AG04450 (cell line): ENCODE measurements at regions not wholly inside any gene's neighbourhood (a gene's known extent, or its start where the extent isn't known, plus 50 kb on each side); places are given as distances from the start of the nearest gene placed in this dataset.

Experiments
- CTCF ChIA-PET: fragments of 300-600, 350-600 bp; formaldehyde crosslinking; extraction: SDS; loops from one replicate; lab custom pipeline; 2022; ENCODE audit warnings: antibody characterized with exemption, inconsistent platforms; lab: Charles Lee
- POLR2A ChIA-PET: fragments of 350-600 bp; formaldehyde crosslinking; extraction: SDS; loops from one replicate; lab custom pipeline; 2021; ENCODE audit warnings: antibody characterized with exemption, inconsistent platforms; lab: Yijun Ruan, JAX
- DNase-seq: peaks from one replicate; pipeline ENCODE4 v3.0.0-alpha.2; 2011; ENCODE audit warnings: low read depth, low spot score
- H3K27ac ChIP-seq: one replicate; pipeline ENCODE4 v1.5.1; 2012; ENCODE audit warnings: low read depth, low read length, control low read depth
- H3K27me3 ChIP-seq: one replicate; pipeline ENCODE4 v1.6.0; 2012; ENCODE audit warnings: low read length; ENCODE audit not compliant: control insufficient read depth, insufficient read depth
- H3K4me3 ChIP-seq: 2 replicates; pipeline ENCODE4 v1.5.1; 2011; ENCODE audit warnings: mild to moderate bottlenecking, low read depth, low read length, control low read depth
- H3K9me3 ChIP-seq: 2 replicates; pipeline ENCODE4 v1.5.1; 2012; ENCODE audit warnings: low read length; ENCODE audit not compliant: control insufficient read depth, insufficient read depth
- TF ChIP-seq, protein P1 (sequence below): IDR thresholded peaks from 2 replicates; pipeline ENCODE4 v1.5.1; 2011; ENCODE audit warnings: low read depth, low read length, control low read depth, inconsistent platforms

DNA sequence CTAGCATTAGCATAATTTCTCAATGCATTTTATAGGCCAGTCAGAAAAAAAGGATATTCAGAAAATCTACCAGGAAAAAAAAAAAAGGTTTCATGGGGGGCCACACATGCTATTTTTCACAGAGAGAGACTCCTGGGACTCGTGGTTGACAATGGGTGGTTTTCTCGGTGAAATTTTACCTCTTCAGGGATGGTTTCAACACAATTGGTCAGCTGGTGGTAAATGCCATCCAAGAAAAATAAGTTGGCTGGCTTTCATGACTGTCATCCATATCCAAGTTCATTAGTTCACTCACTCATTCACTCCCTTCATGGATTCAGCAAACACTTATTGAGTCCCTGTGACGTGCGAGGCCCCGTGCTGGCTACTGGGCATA lies 217.3 kb downstream of the SHQ1 start:
- no peaks in the 10 kb centered on the region for H3K27me3 ChIP-seq
- ChIA-PET POLR2A (no interaction called here), CTCF (no interaction called here)
- TF ChIP-seq, protein P1, sequence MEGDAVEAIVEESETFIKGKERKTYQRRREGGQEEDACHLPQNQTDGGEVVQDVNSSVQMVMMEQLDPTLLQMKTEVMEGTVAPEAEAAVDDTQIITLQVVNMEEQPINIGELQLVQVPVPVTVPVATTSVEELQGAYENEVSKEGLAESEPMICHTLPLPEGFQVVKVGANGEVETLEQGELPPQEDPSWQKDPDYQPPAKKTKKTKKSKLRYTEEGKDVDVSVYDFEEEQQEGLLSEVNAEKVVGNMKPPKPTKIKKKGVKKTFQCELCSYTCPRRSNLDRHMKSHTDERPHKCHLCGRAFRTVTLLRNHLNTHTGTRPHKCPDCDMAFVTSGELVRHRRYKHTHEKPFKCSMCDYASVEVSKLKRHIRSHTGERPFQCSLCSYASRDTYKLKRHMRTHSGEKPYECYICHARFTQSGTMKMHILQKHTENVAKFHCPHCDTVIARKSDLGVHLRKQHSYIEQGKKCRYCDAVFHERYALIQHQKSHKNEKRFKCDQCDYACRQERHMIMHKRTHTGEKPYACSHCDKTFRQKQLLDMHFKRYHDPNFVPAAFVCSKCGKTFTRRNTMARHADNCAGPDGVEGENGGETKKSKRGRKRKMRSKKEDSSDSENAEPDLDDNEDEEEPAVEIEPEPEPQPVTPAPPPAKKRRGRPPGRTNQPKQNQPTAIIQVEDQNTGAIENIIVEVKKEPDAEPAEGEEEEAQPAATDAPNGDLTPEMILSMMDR: no peak
- H3K4me3 ChIP-seq: no peak overlapping the region
- no peak overlapping the region for H3K27ac ChIP-seq
- H3K9me3 ChIP-seq: no peaks in the 10 kb centered on the region
- no peak for DNase-seq

DNA sequence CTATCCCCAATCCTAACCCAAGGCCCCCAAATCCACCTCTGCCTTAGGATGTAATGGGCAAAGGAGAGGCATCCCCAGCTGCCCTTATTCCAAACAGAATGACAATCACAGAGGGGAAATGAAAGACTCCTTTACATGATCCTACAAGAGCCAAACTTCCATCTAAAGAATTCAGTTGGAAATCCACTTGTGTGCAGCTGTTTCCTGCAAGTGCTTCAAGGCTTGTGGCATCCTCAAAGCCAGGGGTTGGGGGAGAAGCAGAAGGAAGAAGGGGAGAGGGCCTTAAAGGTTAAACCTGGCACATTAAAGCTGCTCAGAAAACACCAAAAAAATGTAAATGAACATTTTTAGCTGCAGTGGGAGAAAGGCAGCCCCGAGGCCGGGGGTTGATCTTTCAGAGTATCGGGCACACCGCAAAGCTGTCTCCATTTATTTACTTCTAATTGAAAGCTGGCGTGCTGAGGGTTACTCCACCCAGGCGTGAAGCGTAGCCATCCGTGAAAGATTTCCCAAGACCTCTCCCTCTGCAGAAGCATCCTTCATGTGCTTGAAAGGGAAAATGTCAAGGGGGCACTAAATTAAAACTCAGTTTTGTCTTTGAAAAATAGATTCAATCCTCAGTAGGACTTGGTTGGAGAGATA lies 217.8 kb downstream of the SHQ1 start:
- Histone ChIP-seq H3K9me3 (no peaks in the 10 kb centered on the region), H3K27me3 (no peaks in the 10 kb centered on the region), H3K4me3 (no peak overlapping the region), H3K27ac (no peak overlapping the region)
- CTCF ChIA-PET: no interaction called here
- POLR2A ChIA-PET: no interaction called here
- DNase-seq: no peak
- TF ChIP-seq, protein P1: no peak

DNA sequence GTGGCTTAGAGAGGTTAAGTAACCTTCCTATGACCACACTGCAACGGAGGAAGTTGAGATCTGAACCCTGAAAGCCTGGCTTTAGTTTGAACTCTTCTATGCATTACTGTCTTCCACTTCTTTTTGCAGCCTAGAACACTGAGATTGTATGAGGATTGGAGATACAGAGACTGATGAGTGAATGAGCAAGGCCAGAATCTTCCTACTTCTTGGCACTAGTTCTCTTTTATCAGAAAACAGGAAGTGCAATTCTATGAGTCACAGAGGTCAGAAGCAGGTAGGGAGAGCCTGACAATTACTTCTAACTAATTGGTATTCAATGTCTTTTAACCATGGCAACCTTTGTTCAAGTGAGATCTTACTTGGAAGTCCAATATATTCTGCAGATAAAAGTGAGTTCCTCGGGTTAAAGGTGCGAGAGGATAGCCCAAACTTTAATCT lies 219.0 kb downstream of the SHQ1 start:
- Histone ChIP-seq H3K27ac (no peak overlapping the region), H3K4me3 (no peak overlapping the region), H3K9me3 (no peaks in the 10 kb centered on the region), H3K27me3 (peaks cover 4% of the 10 kb centered on the region)
- no peak for DNase-seq
- ChIA-PET CTCF (no interaction called here), POLR2A (no interaction called here)
- TF ChIP-seq, protein P1: no peak

DNA sequence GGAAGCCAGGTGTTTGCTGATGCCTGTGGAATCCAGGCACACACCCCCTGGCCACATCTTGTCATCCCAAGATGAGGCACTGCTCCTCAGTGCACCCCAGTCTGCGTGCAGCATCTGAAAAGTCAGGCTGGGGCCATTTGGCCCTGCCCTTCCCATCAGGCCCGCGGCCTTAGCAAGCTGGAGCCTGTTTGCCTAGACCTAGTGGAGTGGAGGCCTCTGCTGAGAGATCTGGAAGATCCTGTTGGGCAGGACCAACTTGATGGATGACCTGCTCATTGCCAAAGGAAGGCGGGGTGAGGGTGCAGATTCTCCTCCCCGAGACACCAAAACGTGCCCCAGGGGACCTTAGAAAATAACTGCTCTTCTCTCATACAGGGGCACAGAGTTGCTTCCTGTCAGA lies 220.2 kb downstream of the SHQ1 start:
- ChIA-PET CTCF (no interaction called here), POLR2A (no interaction called here)
- Histone ChIP-seq H3K27me3 (peaks cover 4% of the 10 kb centered on the region), H3K9me3 (no peaks in the 10 kb centered on the region), H3K27ac (no peak overlapping the region), H3K4me3 (no peak overlapping the region)
- TF ChIP-seq, protein P1: no peak
- DNase-seq: no peak

DNA sequence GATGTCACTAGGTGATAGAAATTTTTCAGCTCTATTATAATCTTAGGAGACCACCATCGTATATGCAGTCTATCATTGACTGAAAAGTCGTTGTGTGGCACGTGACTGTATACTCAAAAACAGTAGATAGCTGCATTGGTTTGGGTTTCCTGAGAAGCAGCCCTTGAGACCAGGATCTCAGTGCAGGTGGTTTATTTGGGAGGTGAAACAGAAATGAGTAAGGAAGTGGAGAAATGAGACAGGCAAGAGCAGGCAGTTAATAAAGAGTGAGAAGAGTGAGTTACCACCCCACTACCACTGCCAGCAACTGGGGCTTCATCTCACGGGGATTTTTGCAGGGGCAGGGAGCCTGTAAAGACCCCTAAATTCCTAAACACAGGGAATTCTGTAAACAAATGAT lies 221.0 kb downstream of the SHQ1 start:
- POLR2A ChIA-PET: no interaction called here

More for the DNA sequence above, 221.0 kb downstream of the SHQ1 start:
- no peaks in the 10 kb centered on the region for H3K9me3 ChIP-seq
- H3K27me3 ChIP-seq: peaks cover 4% of the 10 kb centered on the region
- CTCF ChIA-PET: no interaction called here
- TF ChIP-seq, protein P1: no peak
- H3K4me3 ChIP-seq: no peak overlapping the region
- no peak overlapping the region for H3K27ac ChIP-seq
- no peak for DNase-seq
